Neural progenitor cell (in vitro differentiated cells): ENCODE measurements at regions not wholly inside any gene's neighbourhood (a gene's known extent, or its start where the extent isn't known, plus 50 kb on each side); places are given as distances from the start of the nearest gene placed in this dataset.
"Not testable (repeated sequence)": the region's sequence is repeated elsewhere in the genome, so short reads cannot be mapped to it uniquely, and the experiment has no call there.

ENCODE experiments used
- DNase-seq: peaks from one replicate; pipeline ENCODE4 v3.0.0-alpha.2; 2016; ENCODE audit warnings: low spot score
- H2AFZ ChIP-seq: fragments of 200-600 bp; sonication (generic); replicated peaks from 2 replicates; pipeline ENCODE4 v1.6.1; 2016; ENCODE audit warnings: antibody characterized with exemption
- H3F3A ChIP-seq: fragments of 200-600 bp; sonication (generic); 2 replicates; pipeline ENCODE4 v1.6.1; 2016; ENCODE audit warnings: antibody characterized with exemption, low read depth
- H3K27ac ChIP-seq: fragments of 200-600 bp; sonication (generic); 2 replicates; pipeline ENCODE4 v1.5.1; 2016; ENCODE audit warnings: mild to moderate bottlenecking
- H3K27me3 ChIP-seq: fragments of 200-600 bp; sonication (generic); 2 replicates; pipeline ENCODE4 v1.6.1; 2016; ENCODE audit warnings: mild to moderate bottlenecking, moderate library complexity
- H3K36me3 ChIP-seq: fragments of 200-600 bp; sonication (generic); 2 replicates; pipeline ENCODE4 v1.5.1; 2016
- H3K4me1 ChIP-seq: fragments of 200-600 bp; sonication (generic); 2 replicates; pipeline ENCODE4 v1.6.1; 2016; ENCODE audit warnings: mixed run types
- H3K4me2 ChIP-seq: fragments of 200-600 bp; sonication (generic); 2 replicates; pipeline ENCODE4 v1.6.1; 2016
- H3K4me3 ChIP-seq: fragments of 200-600 bp; sonication (generic); 2 replicates; pipeline ENCODE4 v1.5.1; 2016
- H3K79me2 ChIP-seq: fragments of 200-600 bp; sonication (generic); 2 replicates; pipeline ENCODE4 v1.6.1; 2016; ENCODE audit warnings: low read depth
- H3K9ac ChIP-seq: fragments of 200-600 bp; sonication (generic); 2 replicates; pipeline ENCODE4 v1.6.1; 2016
- H3K9me3 ChIP-seq: fragments of 200-600 bp; sonication (generic); 2 replicates; pipeline ENCODE4 v1.5.1; 2016; ENCODE audit warnings: low read depth
- H4K20me1 ChIP-seq: fragments of 200-600 bp; sonication (generic); 2 replicates; pipeline ENCODE4 v1.6.1; 2016; ENCODE audit warnings: low read depth
- H3K27ac Mint-ChIP-seq: 3 replicates; pipeline ENCODE4 v1.8.0; 2021; ENCODE audit warnings: mixed read lengths
- H3K27me3 Mint-ChIP-seq: 2 replicates; pipeline ENCODE4 v1.8.0; 2022; ENCODE audit warnings: low read depth, mild to moderate bottlenecking, inconsistent platforms, moderate library complexity, mixed read lengths; ENCODE audit not compliant: insufficient read depth
- H3K36me3 Mint-ChIP-seq: 3 replicates; pipeline ENCODE4 v1.8.0; 2021; ENCODE audit warnings: mixed read lengths
- H3K4me1 Mint-ChIP-seq: 3 replicates; pipeline ENCODE4 v1.8.0; 2021; ENCODE audit warnings: mixed read lengths
- H3K4me3 Mint-ChIP-seq: 3 replicates; pipeline ENCODE4 v1.8.0; 2021; ENCODE audit warnings: mild to moderate bottlenecking, moderate library complexity, mixed read lengths
- H3K9me3 Mint-ChIP-seq: 3 replicates; pipeline ENCODE4 v1.8.0; 2020; ENCODE audit warnings: mixed read lengths
- EZH2 ChIP-seq: fragments of 200-600 bp; sonication (generic); IDR thresholded peaks from 2 replicates; pipeline ENCODE4 v1.6.1; 2017; ENCODE audit warnings: antibody characterized with exemption, mild to moderate bottlenecking, moderate library complexity
- EZH2phosphoT487 ChIP-seq: fragments of 200-600 bp; sonication (generic); IDR thresholded peaks from 2 replicates; pipeline ENCODE4 v1.6.1; 2017; ENCODE audit warnings: antibody characterized with exemption
- TF ChIP-seq, protein P1 (sequence below): fragments of 200-600 bp; sonication (generic); IDR thresholded peaks from 2 replicates; pipeline ENCODE4 v1.5.1; 2017; ENCODE audit warnings: antibody characterized with exemption, mild to moderate bottlenecking

DNA sequence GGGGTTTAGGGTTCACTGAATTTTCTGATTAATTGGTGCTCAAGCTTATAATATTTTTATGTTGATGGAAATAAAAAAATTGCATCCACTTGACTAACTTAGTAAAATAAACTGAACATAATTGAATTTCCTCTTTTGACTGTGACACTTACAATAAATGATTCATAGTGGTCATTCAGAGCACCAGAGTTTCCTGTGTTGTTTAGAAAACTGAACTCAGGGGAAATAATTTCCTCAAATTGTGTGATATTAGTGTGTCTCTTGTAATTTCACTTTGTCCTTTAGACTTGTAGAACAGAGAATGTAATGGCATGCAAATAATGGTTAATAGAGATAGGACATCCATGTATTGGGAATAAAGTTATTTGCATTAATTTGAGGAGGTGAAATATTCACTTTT is 319.7 kb upstream of the MAN1A1 start:
- no peak for DNase-seq
- H3K9ac ChIP-seq = no peak overlapping the region
- H3K4me3 Mint-ChIP-seq = no peak overlapping the region
- TF ChIP-seq EZH2 (no peak), EZH2phosphoT487 (no peak)
- TF ChIP-seq, protein P1, sequence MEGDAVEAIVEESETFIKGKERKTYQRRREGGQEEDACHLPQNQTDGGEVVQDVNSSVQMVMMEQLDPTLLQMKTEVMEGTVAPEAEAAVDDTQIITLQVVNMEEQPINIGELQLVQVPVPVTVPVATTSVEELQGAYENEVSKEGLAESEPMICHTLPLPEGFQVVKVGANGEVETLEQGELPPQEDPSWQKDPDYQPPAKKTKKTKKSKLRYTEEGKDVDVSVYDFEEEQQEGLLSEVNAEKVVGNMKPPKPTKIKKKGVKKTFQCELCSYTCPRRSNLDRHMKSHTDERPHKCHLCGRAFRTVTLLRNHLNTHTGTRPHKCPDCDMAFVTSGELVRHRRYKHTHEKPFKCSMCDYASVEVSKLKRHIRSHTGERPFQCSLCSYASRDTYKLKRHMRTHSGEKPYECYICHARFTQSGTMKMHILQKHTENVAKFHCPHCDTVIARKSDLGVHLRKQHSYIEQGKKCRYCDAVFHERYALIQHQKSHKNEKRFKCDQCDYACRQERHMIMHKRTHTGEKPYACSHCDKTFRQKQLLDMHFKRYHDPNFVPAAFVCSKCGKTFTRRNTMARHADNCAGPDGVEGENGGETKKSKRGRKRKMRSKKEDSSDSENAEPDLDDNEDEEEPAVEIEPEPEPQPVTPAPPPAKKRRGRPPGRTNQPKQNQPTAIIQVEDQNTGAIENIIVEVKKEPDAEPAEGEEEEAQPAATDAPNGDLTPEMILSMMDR = no peak
- H3K4me3 ChIP-seq = no peak overlapping the region
- peaks cover 14% of the 10 kb centered on the region for H3K4me1 Mint-ChIP-seq
- no peak overlapping the region for H2AFZ ChIP-seq
- H3K36me3 Mint-ChIP-seq = no peaks in the 10 kb centered on the region
- H3K27me3 ChIP-seq = peaks cover 8% of the 10 kb centered on the region
- H3K9me3 ChIP-seq = no peaks in the 10 kb centered on the region
- H3K9me3 Mint-ChIP-seq = peaks cover 8% of the 10 kb centered on the region
- no peaks in the 10 kb centered on the region for H3K79me2 ChIP-seq
- no peaks in the 10 kb centered on the region for H3K27me3 Mint-ChIP-seq
- H3K36me3 ChIP-seq = no peaks in the 10 kb centered on the region
- no peak overlapping the region for H3K27ac Mint-ChIP-seq
- peaks cover 10% of the 10 kb centered on the region for H3F3A ChIP-seq
- no peaks in the 10 kb centered on the region for H4K20me1 ChIP-seq
- H3K27ac ChIP-seq = no peak overlapping the region
- H3K4me1 ChIP-seq = peaks cover 26% of the 10 kb centered on the region
- no peak overlapping the region for H3K4me2 ChIP-seq

DNA sequence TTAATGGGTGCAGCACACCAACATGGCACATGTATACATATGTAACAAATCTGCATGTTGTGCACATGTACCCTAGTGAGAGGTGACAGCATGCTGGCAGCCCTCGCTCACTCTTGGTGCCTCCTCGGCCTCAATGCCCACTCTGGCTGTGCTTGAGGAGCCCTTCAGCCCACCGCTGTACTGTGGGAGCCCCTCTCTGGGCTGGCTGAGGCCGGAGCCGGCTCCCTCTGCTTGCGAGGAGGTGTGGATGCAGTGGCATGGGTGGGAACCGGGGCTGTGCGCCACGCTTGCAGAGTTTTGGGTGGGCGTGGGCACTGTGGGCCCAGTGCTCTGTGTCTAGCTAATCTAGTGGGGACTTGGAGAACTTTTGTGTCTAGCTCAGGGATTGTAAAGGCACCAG is 315.9 kb upstream of the MAN1A1 start:
- not testable (repeated sequence) for H3K36me3 Mint-ChIP-seq, H3K9me3 Mint-ChIP-seq

DNA sequence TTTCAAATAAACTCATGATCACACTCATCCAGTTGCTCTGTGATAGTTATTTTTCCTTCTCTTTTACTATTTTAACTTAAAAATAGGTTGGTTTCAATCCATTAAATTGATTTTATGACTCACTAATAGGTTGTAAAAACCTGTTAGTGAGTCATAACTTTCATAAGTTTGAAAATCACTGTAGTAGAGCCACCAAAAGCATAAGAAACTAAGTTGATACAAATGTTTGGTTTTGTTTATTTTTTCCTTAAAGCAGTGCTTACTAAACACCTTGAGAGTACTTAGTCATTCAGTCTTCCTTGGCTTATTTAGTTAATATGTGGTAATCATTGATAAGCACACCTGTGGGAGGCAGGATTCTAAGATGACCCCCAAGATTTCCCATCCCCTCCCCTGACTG is 312.1 kb upstream of the MAN1A1 start:
- Mint-ChIP-seq H3K27ac (no peak overlapping the region), H3K4me1 (no peaks in the 10 kb centered on the region)
- H3F3A ChIP-seq = no peaks in the 10 kb centered on the region

More for the DNA sequence above, 315.9 kb upstream of the MAN1A1 start:
- not testable (repeated sequence) for H3F3A ChIP-seq, H3K4me1 Mint-ChIP-seq, H3K27ac ChIP-seq, H3K79me2 ChIP-seq, H3K9me3 ChIP-seq, H3K4me3 ChIP-seq, H3K27me3 Mint-ChIP-seq, H3K4me3 Mint-ChIP-seq, H2AFZ ChIP-seq, H3K9ac ChIP-seq, H3K36me3 ChIP-seq, H3K4me2 ChIP-seq, H3K4me1 ChIP-seq, DNase-seq, H3K27ac Mint-ChIP-seq, H4K20me1 ChIP-seq, H3K27me3 ChIP-seq

DNA sequence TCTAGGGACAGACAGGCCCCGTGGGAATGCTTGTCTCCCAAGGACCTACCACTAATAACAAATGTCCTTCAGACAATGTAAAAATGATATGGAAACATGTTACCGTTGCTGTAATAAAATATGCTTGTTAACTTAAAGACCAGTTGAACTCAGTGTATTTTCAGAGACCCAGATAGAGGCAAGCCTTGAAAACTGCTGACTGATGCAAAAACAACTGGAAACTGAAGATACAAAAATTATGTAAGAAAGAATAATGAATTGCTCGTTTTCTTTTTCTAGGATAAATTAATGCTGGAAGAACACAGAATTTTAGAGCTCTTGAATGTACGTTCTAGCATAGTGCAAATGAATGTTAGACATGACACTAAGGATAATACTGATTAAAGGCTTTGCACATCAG is 311.5 kb upstream of the MAN1A1 start:
- Mint-ChIP-seq H3K4me3 (no peak overlapping the region), H3K9me3 (peaks cover 8% of the 10 kb centered on the region), H3K27ac (no peak overlapping the region), H3K4me1 (no peaks in the 10 kb centered on the region), H3K36me3 (no peaks in the 10 kb centered on the region), H3K27me3 (no peaks in the 10 kb centered on the region)
- Histone ChIP-seq H3K36me3 (no peaks in the 10 kb centered on the region), H3K4me2 (no peak overlapping the region), H3K27me3 (no peaks in the 10 kb centered on the region), H3K4me1 (no peaks in the 10 kb centered on the region), H4K20me1 (no peaks in the 10 kb centered on the region), H3F3A (no peaks in the 10 kb centered on the region), H3K27ac (no peak overlapping the region), H2AFZ (no peak overlapping the region), H3K9me3 (no peaks in the 10 kb centered on the region), H3K4me3 (no peak overlapping the region), H3K79me2 (no peaks in the 10 kb centered on the region), H3K9ac (no peak overlapping the region)
- no peak for DNase-seq
- TF ChIP-seq EZH2 = no peak
- TF ChIP-seq, protein P1 = no peak
- no peak for TF ChIP-seq EZH2phosphoT487

More for the DNA sequence above, 312.1 kb upstream of the MAN1A1 start:
- Histone ChIP-seq H3K4me3 (no peak overlapping the region), H2AFZ (no peak overlapping the region), H3K27ac (no peak overlapping the region), H3K9ac (no peak overlapping the region), H3K27me3 (no peaks in the 10 kb centered on the region), H3K79me2 (no peaks in the 10 kb centered on the region), H3K4me2 (no peak overlapping the region), H4K20me1 (no peaks in the 10 kb centered on the region), H3K4me1 (no peaks in the 10 kb centered on the region), H3K36me3 (no peaks in the 10 kb centered on the region), H3K9me3 (no peaks in the 10 kb centered on the region)
- no peak overlapping the region for H3K4me3 Mint-ChIP-seq
- TF ChIP-seq, protein P1 = no peak
- TF ChIP-seq EZH2 (no peak), EZH2phosphoT487 (no peak)
- H3K9me3 Mint-ChIP-seq = peaks cover 8% of the 10 kb centered on the region
- H3K36me3 Mint-ChIP-seq = no peaks in the 10 kb centered on the region
- H3K27me3 Mint-ChIP-seq = no peaks in the 10 kb centered on the region
- no peak for DNase-seq
